ENCODE measurements at regions not wholly inside any gene's neighbourhood (a gene's known extent, or its start where the extent isn't known, plus 50 kb on each side); places are given as distances from the start of the nearest gene placed in this dataset.
"Not testable (repeated sequence)": the region's sequence is repeated elsewhere in the genome, so short reads cannot be mapped to it uniquely, and the experiment has no call there.

- H3K4me3 ChIP-seq (ENCODE audit: control insufficient read depth in 2 of 3, extremely low read depth in 1 of 3, insufficient read depth in 2 of 3, low read depth in 1 of 3, low read length in 3 of 3); H3K36me3 ChIP-seq (ENCODE audit: control insufficient read depth in 2 of 2, extremely low read depth in 1 of 2, insufficient read depth in 2 of 2, low read length in 2 of 2); H3K79me2 ChIP-seq (ENCODE audit: control insufficient read depth, insufficient read depth, low read length); H4K20me1 ChIP-seq (ENCODE audit: control insufficient read depth, extremely low read depth, insufficient read depth, low read length); DNase-seq (ENCODE audit: low read depth, low spot score); H3K9me1 ChIP-seq (ENCODE audit: control insufficient read depth, extremely low read depth, insufficient read depth, low read length); dilution Hi-C loops (cut with MboI; ENCODE audit: extremely low pct_ligation_motif_present, low sequenced_read_pairs); H3K4me1 ChIP-seq (ENCODE audit: control insufficient read depth, extremely low read depth, insufficient read depth, low read length); H2AFZ ChIP-seq (ENCODE audit: control insufficient read depth, low read length); H3K4me2 ChIP-seq (ENCODE audit: control insufficient read depth, extremely low read depth, insufficient read depth, low read depth, low read length); H3K9me3 ChIP-seq (ENCODE audit: control insufficient read depth, low read depth, low read length); H3K9ac ChIP-seq (ENCODE audit: control insufficient read depth, extremely low read depth, insufficient read depth, low read length); H3K27me3 ChIP-seq (ENCODE audit: control insufficient read depth, extremely low read depth, insufficient read depth, low read length); H3K27ac ChIP-seq (ENCODE audit: control insufficient read depth, insufficient read depth, low read length); FAIRE-seq: not testable (repeated sequence)
Measured at GRCh38 chr6:26795474-26796307, 136.1 kb upstream of the ZNF322 start.

DNA sequence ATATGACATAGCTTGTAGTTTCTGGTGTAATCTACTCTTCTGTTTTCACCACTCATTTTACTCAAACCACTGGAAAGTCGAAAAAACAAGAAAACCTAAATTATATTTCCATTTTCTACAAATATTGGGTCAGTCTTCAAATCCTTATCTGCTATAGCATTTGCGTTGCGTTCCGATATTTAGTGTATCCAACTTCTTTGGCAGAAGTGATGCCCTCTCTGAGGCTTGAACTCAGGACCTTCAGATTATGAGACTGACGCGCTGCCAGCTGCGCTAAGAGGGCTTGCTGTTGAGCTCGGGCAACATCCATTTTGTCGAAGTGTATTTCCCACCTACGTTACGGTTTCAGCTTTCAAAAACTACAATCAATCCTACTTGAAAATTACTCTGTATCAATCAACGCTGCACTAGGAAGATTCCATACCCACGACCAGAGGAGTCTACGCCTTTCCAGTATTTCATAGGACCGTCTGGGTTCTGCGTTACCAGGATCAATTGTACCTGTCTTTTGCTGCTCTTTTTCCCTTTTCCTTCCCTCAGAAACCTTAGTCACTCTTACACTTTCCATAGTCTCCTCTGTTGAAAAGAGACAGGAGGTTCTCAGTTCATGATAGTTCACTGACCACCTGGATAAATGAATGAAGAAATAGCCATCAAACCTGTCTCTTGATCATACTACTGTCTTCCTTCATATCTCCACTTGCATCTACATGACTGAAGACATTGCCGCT is 140.5 kb upstream of the ZNF322 start:
- H3K9me3 ChIP-seq (ENCODE audit: control insufficient read depth, low read depth, low read length); FAIRE-seq; H3K36me3 ChIP-seq (ENCODE audit: control insufficient read depth in 2 of 2, extremely low read depth in 1 of 2, insufficient read depth in 2 of 2, low read length in 2 of 2); H3K4me3 ChIP-seq (ENCODE audit: control insufficient read depth in 2 of 3, extremely low read depth in 1 of 3, insufficient read depth in 2 of 3, low read depth in 1 of 3, low read length in 3 of 3); H3K27ac ChIP-seq (ENCODE audit: control insufficient read depth, insufficient read depth, low read length); DNase-seq (ENCODE audit: low read depth, low spot score); H3K9me1 ChIP-seq (ENCODE audit: control insufficient read depth, extremely low read depth, insufficient read depth, low read length); H2AFZ ChIP-seq (ENCODE audit: control insufficient read depth, low read length); H4K20me1 ChIP-seq (ENCODE audit: control insufficient read depth, extremely low read depth, insufficient read depth, low read length); H3K9ac ChIP-seq (ENCODE audit: control insufficient read depth, extremely low read depth, insufficient read depth, low read length); H3K4me2 ChIP-seq (ENCODE audit: control insufficient read depth, extremely low read depth, insufficient read depth, low read depth, low read length); dilution Hi-C loops (cut with MboI; ENCODE audit: extremely low pct_ligation_motif_present, low sequenced_read_pairs); H3K79me2 ChIP-seq (ENCODE audit: control insufficient read depth, insufficient read depth, low read length); H3K27me3 ChIP-seq (ENCODE audit: control insufficient read depth, extremely low read depth, insufficient read depth, low read length); H3K4me1 ChIP-seq (ENCODE audit: control insufficient read depth, extremely low read depth, insufficient read depth, low read length): not testable (repeated sequence)

DNA sequence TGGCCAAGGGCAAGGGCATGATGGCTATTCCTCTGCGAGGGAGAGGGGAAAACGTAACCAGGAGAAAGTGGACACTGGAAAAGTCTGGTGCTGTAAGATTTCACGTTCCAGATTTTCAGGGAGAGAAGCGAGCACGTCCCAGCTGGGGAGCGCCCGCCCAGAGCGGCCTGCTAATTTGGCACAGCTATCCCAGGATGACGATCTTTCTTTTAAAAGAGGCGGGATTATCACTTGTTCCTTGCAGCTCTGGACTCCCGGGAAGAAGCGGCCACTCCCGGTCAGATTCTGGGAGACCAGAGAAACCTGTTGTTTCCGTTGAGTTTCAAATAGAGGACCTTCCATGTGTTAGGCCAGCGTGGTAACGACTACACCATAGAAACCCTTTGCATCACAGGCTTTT is 144.2 kb upstream of the ZNF322 start:
- FAIRE-seq; H3K9ac ChIP-seq (ENCODE audit: control insufficient read depth, extremely low read depth, insufficient read depth, low read length); dilution Hi-C loops (cut with MboI; ENCODE audit: extremely low pct_ligation_motif_present, low sequenced_read_pairs); H3K4me2 ChIP-seq (ENCODE audit: control insufficient read depth, extremely low read depth, insufficient read depth, low read depth, low read length); H3K79me2 ChIP-seq (ENCODE audit: control insufficient read depth, insufficient read depth, low read length); H2AFZ ChIP-seq (ENCODE audit: control insufficient read depth, low read length); H3K9me3 ChIP-seq (ENCODE audit: control insufficient read depth, low read depth, low read length); H3K4me1 ChIP-seq (ENCODE audit: control insufficient read depth, extremely low read depth, insufficient read depth, low read length); H3K36me3 ChIP-seq (ENCODE audit: control insufficient read depth in 2 of 2, extremely low read depth in 1 of 2, insufficient read depth in 2 of 2, low read length in 2 of 2); H3K27me3 ChIP-seq (ENCODE audit: control insufficient read depth, extremely low read depth, insufficient read depth, low read length); H3K4me3 ChIP-seq (ENCODE audit: control insufficient read depth in 2 of 3, extremely low read depth in 1 of 3, insufficient read depth in 2 of 3, low read depth in 1 of 3, low read length in 3 of 3); DNase-seq (ENCODE audit: low read depth, low spot score); H3K27ac ChIP-seq (ENCODE audit: control insufficient read depth, insufficient read depth, low read length); H4K20me1 ChIP-seq (ENCODE audit: control insufficient read depth, extremely low read depth, insufficient read depth, low read length); H3K9me1 ChIP-seq (ENCODE audit: control insufficient read depth, extremely low read depth, insufficient read depth, low read length): not testable (repeated sequence)

GRCh38 chr6:26811486-26812116 is 152.1 kb upstream of the ZNF322 start:
- FAIRE-seq; H3K9ac ChIP-seq (ENCODE audit: control insufficient read depth, extremely low read depth, insufficient read depth, low read length); H3K36me3 ChIP-seq (ENCODE audit: control insufficient read depth in 2 of 2, extremely low read depth in 1 of 2, insufficient read depth in 2 of 2, low read length in 2 of 2); H4K20me1 ChIP-seq (ENCODE audit: control insufficient read depth, extremely low read depth, insufficient read depth, low read length); H2AFZ ChIP-seq (ENCODE audit: control insufficient read depth, low read length); H3K27ac ChIP-seq (ENCODE audit: control insufficient read depth, insufficient read depth, low read length); H3K4me3 ChIP-seq (ENCODE audit: control insufficient read depth in 2 of 3, extremely low read depth in 1 of 3, insufficient read depth in 2 of 3, low read depth in 1 of 3, low read length in 3 of 3); H3K79me2 ChIP-seq (ENCODE audit: control insufficient read depth, insufficient read depth, low read length); H3K4me2 ChIP-seq (ENCODE audit: control insufficient read depth, extremely low read depth, insufficient read depth, low read depth, low read length); DNase-seq (ENCODE audit: low read depth, low spot score); H3K4me1 ChIP-seq (ENCODE audit: control insufficient read depth, extremely low read depth, insufficient read depth, low read length); H3K27me3 ChIP-seq (ENCODE audit: control insufficient read depth, extremely low read depth, insufficient read depth, low read length); H3K9me3 ChIP-seq (ENCODE audit: control insufficient read depth, low read depth, low read length); dilution Hi-C loops (cut with MboI; ENCODE audit: extremely low pct_ligation_motif_present, low sequenced_read_pairs); H3K9me1 ChIP-seq (ENCODE audit: control insufficient read depth, extremely low read depth, insufficient read depth, low read length): not testable (repeated sequence)
